8988T (cell line): ENCODE measurements at regions not wholly inside any gene's neighbourhood (a gene's known extent, or its start where the extent isn't known, plus 50 kb on each side); places are given as distances from the start of the nearest gene placed in this dataset.

Source experiments
- DNase-seq: peaks from one replicate; pipeline ENCODE4 v3.0.0; 2011

DNA sequence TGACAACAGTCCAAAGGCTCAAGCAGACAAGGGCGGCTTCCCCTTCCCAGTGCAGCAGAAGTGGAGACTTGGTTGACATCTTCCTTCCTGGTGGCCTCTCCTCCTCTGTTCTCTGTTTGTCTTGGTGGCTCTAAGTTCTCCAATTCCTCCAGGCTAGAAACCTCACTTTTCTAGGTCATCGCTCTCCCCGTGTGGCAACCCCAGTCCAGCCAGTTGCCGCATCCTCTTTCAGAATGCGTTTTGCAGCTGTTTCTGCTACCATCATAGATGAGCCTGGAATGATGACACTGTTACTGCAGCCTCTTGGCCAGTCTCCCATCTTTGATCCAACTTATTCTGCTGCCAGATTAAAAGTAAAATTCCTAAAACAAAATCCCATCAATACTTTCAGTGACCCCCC lies 201.5 kb downstream of the TRIM29 start:
- DNase-seq, result no peak

DNA sequence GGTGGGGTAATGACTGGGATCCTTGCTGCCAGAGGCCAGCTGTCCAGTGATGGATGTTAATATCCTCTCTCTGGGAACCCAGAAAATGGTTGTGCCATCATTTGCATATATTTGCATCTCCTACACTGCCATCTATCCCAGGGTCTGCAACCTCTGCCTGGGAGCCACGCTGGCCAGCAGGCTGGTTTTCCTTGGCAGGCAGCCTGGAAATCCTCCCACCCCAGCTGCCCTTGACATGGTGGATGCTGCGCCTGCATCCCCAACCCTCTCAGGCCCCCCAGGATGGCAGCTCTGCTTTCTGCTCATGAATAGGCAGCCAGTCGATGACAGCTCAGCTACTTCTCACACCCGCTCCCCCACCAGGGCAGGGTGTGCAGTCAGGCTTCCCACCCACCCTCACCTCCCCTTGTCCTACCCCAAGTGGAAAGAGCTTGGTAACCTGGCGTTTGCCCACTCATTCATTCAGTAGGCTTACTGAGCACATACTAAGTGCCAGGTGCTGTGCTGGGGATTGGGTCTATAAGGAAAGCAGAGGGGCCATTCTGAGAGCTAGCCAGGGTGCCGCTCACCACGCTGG lies 202.5 kb downstream of the TRIM29 start:
- DNase-seq, result no peak

DNA sequence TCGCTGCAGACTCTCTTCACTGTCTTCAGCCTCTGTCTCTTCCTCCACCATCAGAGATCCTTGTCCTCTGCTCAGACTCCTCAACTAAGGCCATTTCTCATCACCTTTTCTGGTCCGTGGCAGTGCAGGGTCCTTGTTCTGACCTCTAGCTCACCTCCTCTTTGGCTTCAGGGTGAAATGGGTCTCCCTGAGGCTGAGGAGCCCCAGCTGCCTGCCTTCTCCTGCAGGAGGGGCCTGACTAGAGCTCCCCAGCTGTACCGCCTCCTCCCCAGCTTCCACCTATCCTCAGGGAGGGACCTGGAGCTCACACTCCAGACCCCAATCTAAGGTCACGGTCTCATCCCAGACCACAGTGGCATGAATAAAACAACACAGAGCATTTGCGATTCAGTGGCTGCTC lies 203.0 kb downstream of the TRIM29 start:
- no peak for DNase-seq

DNA sequence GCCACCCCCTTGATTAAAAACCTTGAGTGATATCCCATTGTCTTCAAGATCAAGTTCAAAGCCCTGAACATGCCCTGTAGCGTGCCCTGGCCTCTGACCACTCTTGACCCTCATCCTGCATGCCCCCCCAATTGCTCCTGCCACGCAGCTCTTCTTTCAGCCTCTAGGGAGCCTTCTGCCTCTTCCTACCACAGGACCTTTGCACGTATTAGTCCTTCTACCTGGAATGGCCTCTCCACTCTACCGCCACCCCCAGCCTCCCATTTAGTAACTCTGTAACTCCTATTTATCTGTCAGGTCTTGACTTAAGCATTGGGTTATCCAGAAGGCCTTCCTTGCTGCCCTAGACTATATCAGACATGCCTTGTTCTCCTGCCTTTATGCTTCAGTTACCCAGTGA lies 203.6 kb downstream of the TRIM29 start:
- no peak for DNase-seq

DNA sequence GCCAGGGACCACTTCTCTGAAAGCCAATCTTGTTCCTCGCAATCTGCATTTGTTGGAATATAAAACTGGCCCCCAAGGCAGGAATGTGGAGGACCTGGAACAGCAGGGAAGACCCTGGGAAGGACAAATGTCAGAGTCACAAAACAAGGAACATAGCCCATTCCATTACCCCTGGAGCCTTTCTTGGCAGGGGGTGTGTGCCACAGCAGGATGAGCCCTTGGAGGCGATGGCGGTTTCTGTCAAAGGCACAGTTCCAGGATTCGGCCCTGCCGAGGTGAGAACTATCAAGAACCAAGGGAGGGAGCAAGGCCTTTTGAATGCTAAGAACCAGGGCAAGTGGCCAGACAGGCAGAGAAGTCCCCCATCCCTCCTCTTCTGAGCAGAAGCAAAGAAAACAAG lies 204.3 kb downstream of the TRIM29 start:
- DNase-seq, result no peak

DNA sequence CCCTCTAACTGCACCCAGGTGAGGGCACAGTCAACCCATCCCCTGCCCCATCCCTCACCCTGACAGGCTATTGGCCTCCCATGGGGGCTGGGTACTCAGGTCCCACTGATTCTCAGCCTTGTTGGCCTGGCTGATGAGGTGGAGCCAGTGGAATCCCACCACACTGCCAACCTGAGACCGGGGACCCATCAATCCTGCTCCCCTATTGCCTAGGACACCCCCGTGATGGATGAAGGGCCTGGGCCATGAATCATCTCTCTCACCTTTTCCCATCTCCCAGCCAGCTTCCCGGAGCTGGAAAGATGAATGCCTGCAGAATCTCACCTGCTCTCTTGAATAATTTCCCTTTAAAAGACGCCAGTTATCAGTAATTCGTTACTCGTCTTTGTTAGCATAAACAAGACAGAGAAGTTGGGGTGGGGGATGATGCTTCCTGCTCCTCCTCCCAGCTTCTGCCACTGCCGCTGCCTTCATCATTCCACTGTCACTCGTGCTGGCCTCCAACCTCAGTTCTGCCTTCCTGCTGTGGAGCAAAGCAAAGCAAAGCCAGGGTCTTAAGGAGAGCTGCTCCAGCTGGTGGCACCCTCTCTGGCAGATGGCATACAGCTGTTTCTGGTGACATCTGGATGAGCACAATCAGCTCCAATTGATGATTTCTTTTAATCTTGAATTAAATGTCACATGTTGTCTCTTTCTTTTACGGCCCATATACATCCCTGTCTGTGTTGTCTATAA lies 204.0 kb upstream of the NECTIN1 start:
- no peak for DNase-seq

DNA sequence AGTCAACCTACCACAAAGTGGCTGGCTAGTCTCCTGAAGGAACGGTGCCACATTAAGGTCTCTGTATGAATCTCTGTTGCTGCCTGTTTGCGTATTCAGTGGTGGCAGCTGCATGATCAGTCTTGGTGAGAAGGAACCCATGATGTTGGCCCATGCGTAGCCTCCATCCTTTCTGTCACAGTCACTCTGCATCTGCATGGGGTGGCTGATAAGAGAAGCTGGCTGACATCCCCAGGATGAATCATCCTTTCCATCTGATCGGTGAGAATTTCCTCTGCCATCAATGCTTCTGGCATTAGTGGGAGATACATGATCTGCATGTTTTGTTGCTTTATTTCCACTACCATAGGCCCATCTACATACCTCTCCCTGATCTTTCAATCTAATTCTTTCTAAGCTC lies 199.0 kb upstream of the NECTIN1 start:
- DNase-seq, result no peak

DNA sequence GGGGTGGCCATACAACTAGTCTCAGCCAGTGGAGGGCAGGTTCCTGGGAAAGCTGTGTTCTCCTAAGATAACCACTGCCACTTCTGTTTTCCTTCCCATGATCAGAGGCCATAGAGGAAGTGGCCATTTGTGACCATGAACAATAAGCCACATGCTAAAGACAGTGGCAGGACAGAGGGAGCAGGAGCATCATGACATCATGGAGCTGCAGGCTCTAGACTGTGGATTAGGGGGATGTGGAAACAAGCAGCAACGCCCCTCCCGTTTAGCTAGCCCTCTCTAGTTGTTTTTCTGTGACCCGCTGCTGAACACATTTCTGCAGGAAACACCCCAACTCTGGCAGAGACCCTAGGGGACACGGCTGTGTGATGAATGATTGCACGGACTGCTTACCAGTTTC lies 195.0 kb upstream of the NECTIN1 start:
- no peak for DNase-seq

DNA sequence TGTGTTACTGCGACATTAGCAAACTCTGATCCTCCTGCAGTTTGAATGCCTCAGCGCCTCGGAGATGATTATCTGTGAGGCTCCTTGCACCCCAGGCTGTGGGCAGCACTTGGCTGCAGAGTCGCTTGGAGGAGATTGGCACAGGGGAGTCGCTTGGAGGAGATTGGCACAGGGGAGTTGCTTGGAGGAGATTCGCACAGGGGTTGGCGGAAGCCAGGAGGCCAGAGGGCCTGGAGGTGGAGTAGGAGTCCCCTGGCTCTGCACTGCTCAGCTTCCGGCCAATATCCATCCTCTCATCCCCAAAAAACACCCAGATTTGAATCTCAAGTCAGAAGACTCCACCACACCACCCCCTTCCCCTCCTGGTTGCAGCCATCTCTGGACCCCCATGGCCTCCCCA lies 192.6 kb upstream of the NECTIN1 start:
- no peak for DNase-seq

DNA sequence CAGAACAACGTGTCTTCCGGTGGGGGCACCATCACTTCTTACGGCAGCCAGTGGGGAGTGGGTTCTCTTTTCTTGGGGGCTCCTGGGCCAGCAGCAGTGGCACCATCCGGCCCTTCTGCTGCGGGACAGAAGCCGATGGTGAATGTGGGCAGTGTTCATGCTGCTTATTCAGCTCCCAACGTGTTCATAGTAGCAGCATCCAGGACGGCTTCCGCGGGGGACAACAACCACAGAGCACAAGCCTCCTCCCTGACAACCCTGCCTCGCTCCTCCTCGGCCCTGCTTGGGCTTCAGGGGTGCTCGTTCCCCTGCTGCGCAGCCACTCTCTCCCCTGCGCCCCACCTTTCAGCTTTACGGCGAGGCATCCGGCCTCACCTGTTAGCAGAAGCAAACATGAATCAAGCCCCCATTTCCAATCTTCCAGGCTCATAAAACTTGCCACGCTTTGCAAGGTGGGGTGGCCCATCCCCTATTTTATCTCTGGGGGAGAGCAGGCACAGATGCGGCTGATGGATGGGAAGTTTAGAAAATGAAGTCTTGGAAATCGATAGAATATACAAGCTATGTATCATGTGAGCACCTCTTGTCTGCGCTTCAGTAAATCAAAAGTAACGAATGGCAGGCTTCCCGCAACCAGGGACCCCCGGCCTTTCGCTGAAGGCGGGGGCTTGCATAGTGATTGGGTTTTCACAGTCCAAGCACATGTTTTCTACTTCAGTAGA lies 191.8 kb upstream of the NECTIN1 start:
- no peak for DNase-seq

DNA sequence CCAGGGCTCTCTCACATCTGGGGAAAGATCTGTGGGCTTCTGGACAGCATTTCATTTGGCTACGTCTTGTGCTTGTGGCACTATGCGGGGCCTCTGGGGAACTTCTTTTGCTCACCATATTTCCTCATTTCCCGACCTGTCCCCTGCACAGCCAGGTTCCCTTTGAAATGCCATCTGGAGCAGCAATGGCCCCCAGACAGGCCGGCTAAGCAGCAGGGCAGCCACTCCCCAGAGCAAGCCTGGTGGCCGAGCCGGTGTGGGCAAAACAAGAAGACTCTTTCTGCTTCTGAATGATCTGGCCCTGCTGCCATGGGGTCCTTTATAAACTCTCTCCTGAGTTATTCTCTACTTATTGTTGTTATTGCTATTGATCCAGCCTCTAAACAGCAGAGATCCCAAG lies 190.7 kb upstream of the NECTIN1 start:
- no peak for DNase-seq

DNA sequence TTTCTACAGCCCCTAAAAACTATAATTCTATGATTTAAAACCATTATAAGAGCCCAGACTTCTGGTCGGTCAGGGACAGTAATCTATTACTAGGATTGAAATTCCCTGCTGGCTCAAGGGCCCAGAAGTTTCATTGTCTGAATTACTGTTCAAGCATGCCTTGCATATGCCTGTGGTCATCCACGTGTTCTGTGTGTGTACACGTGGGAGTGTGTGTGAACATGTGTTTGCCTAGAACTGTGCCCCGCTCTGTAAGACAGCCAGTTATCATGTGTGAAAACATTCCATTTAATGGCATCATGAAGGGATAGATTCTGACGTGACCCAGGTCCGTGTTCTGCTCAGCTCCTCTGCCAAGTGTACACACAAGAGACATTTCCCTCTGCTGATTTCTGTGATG lies 189.3 kb upstream of the NECTIN1 start:
- DNase-seq, result no peak

DNA sequence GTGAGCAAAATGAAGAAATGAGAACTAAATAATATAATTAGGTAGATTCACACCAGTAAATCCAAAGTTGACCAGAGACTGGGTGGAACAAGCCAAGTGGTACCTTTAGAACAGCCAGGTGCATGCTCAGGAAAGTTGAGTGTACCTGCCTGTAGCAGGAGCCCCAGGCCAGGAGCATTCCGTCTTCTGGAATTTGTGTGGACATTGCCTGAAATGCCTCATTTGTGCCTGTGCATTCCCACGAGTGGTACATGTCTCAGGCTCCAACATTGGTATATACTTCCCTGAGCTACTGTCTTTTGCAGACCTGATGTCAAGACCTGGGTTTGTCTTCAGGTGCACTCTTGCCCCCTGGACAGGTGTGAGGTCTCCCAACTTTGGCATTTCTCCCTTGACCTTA lies 187.6 kb upstream of the NECTIN1 start:
- DNase-seq, result no peak

DNA sequence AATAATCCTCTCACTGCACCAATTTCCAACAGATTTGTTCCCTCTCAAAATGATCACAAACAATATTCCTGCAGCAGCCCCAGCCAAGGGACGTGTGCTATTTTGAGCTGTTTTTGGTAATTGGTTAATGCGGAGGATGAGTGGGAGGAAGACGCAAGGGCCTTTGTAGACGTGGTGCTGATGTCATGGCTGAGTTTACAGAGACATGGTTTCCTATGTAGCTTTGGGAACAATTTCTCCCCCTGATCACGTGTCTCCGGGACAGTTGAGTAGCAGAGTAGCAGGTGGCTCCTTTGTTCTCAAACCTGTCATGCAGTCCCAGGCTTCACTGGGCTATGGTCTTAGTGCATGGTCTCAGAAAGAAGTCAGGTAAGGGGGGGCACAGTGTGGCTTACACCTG lies 183.2 kb upstream of the NECTIN1 start:
- DNase-seq, result no peak

DNA sequence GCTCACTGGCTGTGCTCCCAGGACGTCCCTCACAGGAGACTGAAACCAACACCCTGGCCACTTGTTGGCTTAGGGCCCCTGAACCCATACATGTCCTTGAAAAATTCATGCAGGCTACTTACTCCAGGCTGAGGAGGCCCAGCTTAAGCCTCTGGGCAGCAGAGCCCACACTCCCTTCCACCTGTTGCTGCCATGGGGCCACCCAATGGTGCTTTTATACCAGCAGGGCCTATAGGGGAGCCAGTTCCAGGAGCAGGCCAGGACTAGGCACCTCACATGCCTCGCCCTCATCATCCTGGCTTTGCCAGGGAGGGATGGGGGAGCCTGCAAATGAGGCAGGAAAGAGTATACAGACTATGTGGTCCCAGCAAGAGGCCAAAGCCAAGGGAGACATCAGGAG lies 181.7 kb upstream of the NECTIN1 start:
- no peak for DNase-seq

DNA sequence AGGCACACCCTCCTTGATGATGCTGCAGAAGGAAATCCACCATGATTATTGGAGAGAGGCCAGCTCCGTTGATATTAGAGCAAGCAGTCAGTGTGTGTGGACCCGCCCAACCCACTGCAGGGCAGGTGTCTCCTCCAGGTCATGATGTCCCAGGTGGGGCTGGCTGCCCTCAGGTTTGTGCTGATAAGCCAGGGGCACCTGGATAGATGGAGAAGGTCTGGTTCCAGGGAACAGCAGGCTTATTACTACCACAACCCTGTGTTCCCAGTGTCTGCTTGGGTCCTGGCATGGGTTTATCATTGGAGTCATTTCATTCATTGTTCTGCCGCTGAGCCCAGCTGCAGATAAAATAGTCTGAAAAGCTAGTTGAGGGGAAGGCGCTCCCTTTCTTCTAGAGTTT lies 181.1 kb upstream of the NECTIN1 start:
- no peak for DNase-seq

DNA sequence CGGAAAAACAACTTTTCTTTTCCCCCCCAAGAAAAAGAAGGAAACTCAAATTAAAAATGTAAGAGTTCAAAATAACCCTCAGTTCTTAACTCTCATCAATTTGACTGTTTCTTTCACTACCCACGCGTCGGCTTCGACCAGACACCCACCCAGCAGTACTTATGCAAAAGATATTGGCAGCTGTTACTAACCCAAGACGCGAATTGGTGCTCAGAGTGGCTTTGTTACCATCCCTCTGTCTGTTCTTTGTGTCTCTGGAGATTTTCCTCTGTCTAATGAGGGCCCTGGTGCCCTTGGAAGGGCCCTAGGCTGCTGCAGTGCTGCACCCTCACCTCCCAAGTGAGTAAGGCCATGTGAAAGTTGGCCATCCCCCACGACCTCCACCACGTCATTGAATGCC lies 180.5 kb upstream of the NECTIN1 start:
- no peak for DNase-seq

DNA sequence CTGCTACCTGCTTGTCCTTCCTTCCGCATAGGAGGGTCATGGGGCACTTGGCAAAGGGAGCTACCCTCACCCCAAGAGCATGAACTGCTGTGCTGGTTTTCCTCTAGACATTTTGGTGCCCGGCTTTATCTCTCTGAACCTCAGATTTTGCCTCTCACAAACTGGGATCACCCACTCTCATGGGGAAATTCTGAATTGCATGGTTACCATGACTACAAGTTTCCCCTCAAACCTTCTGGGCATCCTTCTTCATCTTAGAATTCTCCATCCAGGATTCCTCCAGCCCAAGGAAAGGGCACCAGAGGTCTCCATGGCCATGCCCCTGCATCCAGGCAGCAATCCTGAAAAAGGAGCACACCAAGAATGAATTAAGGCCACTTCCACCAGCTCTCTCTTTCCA lies 180.1 kb upstream of the NECTIN1 start:
- no peak for DNase-seq

DNA sequence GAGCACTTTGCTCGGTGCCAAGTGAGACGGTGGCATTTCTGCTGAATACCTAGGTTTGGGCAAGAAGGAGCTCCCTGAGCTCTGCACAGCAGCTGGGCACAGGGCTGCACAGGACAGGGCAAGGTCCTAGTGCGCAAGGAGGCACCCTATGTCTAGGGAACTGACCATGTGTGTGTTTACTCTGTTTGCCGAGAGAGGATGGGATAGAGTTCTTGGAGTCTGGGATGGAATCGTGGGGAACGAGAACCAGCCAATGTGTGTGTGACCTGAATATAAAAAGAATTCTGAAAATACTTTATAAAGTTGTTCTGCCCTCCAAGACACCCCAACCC lies 179.5 kb upstream of the NECTIN1 start:
- no peak for DNase-seq

DNA sequence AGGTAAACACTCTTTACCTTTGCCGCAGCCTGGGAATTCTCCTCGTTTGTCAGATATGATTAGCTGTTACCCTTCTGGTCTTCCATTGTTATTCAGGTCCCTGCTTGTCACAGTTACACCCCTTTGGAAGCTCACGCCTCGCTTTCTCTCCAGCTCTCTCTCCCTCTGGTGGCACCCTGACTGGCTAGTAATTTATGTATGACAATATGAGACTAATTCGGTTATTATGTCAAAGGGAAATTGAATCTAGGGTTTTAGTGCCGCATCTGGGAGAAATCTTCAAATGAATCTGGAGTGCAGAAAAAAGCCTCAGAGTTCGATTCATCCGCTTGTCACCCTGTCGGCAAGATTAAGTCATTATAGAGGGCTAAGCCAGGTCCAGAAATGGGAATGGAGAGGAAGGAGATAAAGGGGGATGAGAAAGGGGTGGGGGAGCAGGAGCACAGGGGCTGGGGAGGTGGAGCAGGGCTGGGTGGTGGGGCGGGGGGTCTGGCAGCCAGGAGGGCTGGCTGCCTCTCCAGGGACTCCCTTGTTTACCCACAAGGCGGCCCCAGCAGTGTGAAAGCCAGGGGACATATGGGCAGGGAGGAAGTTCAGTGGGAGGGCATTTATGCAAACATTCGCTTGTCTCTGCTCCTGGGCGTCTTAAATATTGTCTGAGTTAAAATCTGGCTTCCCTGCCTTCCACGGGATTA lies 179.0 kb upstream of the NECTIN1 start:
- DNase-seq, result no peak

DNA sequence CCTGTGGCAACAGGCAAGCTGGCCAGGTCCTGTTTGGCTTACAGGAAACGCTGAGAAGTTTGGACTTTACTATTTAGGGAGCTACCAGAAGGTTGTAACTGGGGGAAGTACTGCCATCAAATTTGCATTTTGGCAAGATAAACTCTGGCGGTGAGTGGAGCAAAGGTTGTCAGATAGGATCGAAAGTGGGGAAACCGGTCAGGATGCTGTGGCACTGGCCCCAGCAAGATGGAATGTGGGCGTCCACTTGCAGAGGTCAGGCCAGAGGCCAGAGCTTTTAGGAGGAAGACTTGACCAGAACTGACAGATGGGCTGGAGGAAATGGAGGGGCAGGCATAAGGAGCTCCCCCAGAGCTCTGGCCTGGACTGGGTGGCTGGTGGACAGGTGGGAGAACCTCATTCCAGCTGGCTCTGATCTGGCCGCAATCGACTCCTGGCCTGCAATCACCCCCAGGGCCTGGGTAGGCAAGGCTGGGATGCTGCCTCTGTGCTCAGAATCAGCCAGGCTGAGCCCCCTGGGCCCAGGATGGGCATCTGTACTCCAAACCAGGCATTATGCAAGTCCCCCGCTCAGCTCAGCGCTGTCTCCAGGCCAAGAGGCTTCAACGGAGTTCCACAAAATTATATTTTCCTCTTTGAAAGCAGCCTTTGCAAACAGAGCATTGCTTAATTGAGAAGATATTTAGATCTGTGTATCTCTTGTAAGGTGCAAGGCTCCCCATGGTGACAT lies 178.3 kb upstream of the NECTIN1 start:
- DNase-seq, result no peak

DNA sequence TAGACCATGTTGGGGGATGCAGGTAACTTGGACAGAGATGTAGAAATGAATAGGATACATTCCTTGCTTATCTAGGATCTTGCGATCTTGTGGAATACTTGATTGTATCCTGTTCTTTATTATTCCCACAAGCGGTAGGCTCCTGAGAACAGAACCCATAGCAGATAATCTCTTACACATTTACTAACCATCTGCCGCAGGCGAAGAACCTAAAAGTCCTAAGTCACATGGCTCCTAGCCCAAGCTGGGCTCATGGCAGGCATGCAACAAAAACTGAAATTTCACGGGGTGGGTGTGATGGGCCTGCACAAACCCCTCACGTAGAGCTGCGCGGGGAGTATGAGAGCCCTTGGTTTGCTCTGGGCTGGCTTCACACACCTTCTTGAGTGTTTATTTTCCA lies 177.4 kb upstream of the NECTIN1 start:
- DNase-seq, result no peak

DNA sequence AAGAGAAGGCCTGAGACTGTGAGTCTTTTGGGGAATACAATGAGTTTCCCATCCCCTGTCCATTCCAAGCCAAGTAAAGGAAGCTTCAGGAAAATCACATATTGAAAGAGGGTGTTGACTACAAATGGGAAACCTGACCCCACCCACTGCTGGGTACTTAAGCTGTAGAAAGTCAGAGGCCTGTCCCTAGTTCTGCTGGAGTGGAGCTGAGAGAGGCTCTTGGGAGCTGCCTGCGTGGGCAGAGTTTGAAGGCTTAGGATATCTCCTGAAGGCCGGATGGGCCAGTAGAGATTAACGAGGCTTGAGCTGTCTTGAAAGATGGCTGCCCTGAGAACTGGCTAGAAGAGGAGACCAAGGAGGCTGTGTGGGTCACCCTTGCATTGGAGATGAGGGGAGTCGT lies 176.2 kb upstream of the NECTIN1 start:
- no peak for DNase-seq
